H9 (cell line): ENCODE measurements at regions not wholly inside any gene's neighbourhood (a gene's known extent, or its start where the extent isn't known, plus 50 kb on each side); places are given as distances from the start of the nearest gene placed in this dataset.
"Not testable (repeated sequence)": the region's sequence is repeated elsewhere in the genome, so short reads cannot be mapped to it uniquely, and the experiment has no call there.

Experiments used
- DNase-seq: peaks from one replicate; pipeline ENCODE4 v3.0.0-alpha.2; 2017
- H2AFZ ChIP-seq: one replicate; pipeline ENCODE4 v1.6.1; 2013; ENCODE audit warnings: mild to moderate bottlenecking, low read length, control low read depth, moderate library complexity
- H2AK5ac ChIP-seq: 2 replicates; pipeline ENCODE4 v1.6.1; 2013; ENCODE audit warnings: low read length, control low read depth, mixed read lengths; ENCODE audit not compliant: insufficient read length
- H2BK120ac ChIP-seq: one replicate; pipeline ENCODE4 v1.6.1; 2013; ENCODE audit warnings: low read depth, mild to moderate bottlenecking, low read length, control low read depth, inconsistent platforms; ENCODE audit not compliant: poor library complexity, severe bottlenecking
- H2BK12ac ChIP-seq: 2 replicates; pipeline ENCODE4 v1.6.1; 2013; ENCODE audit warnings: low read length, control low read depth, mixed read lengths, low read depth; ENCODE audit not compliant: insufficient read length
- H2BK15ac ChIP-seq: 2 replicates; pipeline ENCODE4 v1.6.1; 2013; ENCODE audit warnings: low read depth, low read length, control low read depth
- H2BK20ac ChIP-seq: one replicate; pipeline ENCODE4 v1.6.1; 2013; ENCODE audit warnings: low read depth, mild to moderate bottlenecking, low read length, control low read depth, inconsistent platforms; ENCODE audit not compliant: poor library complexity, severe bottlenecking
- H2BK5ac ChIP-seq: 2 replicates; pipeline ENCODE4 v1.6.1; 2013; ENCODE audit warnings: low read length, control low read depth, mixed read lengths; ENCODE audit not compliant: insufficient read length
- H3K14ac ChIP-seq: 2 replicates; pipeline ENCODE4 v1.6.1; 2013; ENCODE audit warnings: low read length, control low read depth; ENCODE audit not compliant: insufficient read depth
- H3K18ac ChIP-seq: 2 replicates; pipeline ENCODE4 v1.6.1; 2013; ENCODE audit warnings: low read depth, mild to moderate bottlenecking, mixed read lengths, low read length, control low read depth; ENCODE audit not compliant: insufficient read length
- H3K23ac ChIP-seq: 2 replicates; pipeline ENCODE4 v1.6.1; 2013; ENCODE audit warnings: low read length, control low read depth, mixed read lengths, low read depth; ENCODE audit not compliant: insufficient read length
- H3K23me2 ChIP-seq: 2 replicates; pipeline ENCODE4 v1.6.1; 2013; ENCODE audit warnings: low read depth, mild to moderate bottlenecking, mixed read lengths, low read length, control low read depth; ENCODE audit not compliant: insufficient read length, poor library complexity, severe bottlenecking
- H3K27ac ChIP-seq: 2 replicates; pipeline ENCODE4 v1.5.1; 2013; ENCODE audit warnings: low read length, control low read depth, mixed read lengths, low read depth; ENCODE audit not compliant: insufficient read length
- H3K27me3 ChIP-seq: 2 replicates; pipeline ENCODE4 v1.6.1; 2013; ENCODE audit warnings: low read length, control low read depth, inconsistent platforms; ENCODE audit not compliant: insufficient read depth
- H3K4ac ChIP-seq: 2 replicates; pipeline ENCODE4 v1.6.1; 2013; ENCODE audit warnings: low read depth, mild to moderate bottlenecking, control low read depth, inconsistent platforms, low read length, moderate library complexity
- H3K4me1 ChIP-seq: 2 replicates; pipeline ENCODE4 v1.6.1; 2013; ENCODE audit warnings: low read length, control low read depth, inconsistent platforms; ENCODE audit not compliant: insufficient read depth
- H3K4me2 ChIP-seq: 2 replicates; pipeline ENCODE4 v1.6.1; 2013; ENCODE audit warnings: low read length, control low read depth, mixed read lengths; ENCODE audit not compliant: insufficient read length, insufficient read depth
- H3K56ac ChIP-seq: 2 replicates; pipeline ENCODE4 v1.6.1; 2013; ENCODE audit warnings: low read depth, mild to moderate bottlenecking, mixed read lengths, low read length, control low read depth; ENCODE audit not compliant: insufficient read length
- H3K79me1 ChIP-seq: 2 replicates; pipeline ENCODE4 v1.6.1; 2013; ENCODE audit warnings: low read depth, mild to moderate bottlenecking, moderate library complexity, low read length, control low read depth, inconsistent platforms; ENCODE audit not compliant: insufficient read depth, poor library complexity, severe bottlenecking
- H3K79me2 ChIP-seq: 2 replicates; pipeline ENCODE4 v1.6.1; 2013; ENCODE audit warnings: low read length, control low read depth, inconsistent platforms; ENCODE audit not compliant: insufficient read depth
- H3K9ac ChIP-seq: 2 replicates; pipeline ENCODE4 v1.6.1; 2013; ENCODE audit warnings: low read length, control low read depth, mixed read lengths; ENCODE audit not compliant: insufficient read length; ENCODE audit errors: extremely low read depth
- H3K9me3 ChIP-seq: one replicate; pipeline ENCODE4 v1.6.1; 2013; ENCODE audit warnings: low read depth, low read length, inconsistent platforms; ENCODE audit not compliant: control insufficient read depth
- H3T11ph ChIP-seq: one replicate; pipeline ENCODE4 v1.6.1; 2013; ENCODE audit warnings: mild to moderate bottlenecking, low read length, control low read depth, inconsistent platforms
- H4K20me1 ChIP-seq: one replicate; pipeline ENCODE4 v1.6.1; 2013; ENCODE audit not compliant: control insufficient read depth, insufficient read length, insufficient read depth
- H4K5ac ChIP-seq: 2 replicates; pipeline ENCODE4 v1.6.1; 2013; ENCODE audit warnings: low read depth, mild to moderate bottlenecking, mixed read lengths, low read length, control low read depth; ENCODE audit not compliant: insufficient read length
- H4K8ac ChIP-seq: replicated peaks from 2 replicates; pipeline ENCODE4 v1.6.1; 2013; ENCODE audit warnings: low read length, control low read depth, mixed read lengths, low read depth; ENCODE audit not compliant: insufficient read length
- H4K91ac ChIP-seq: 2 replicates; pipeline ENCODE4 v1.6.1; 2013; ENCODE audit warnings: low read depth, mild to moderate bottlenecking, moderate library complexity, mixed read lengths, low read length, control low read depth; ENCODE audit not compliant: insufficient read length
- H3K27ac Mint-ChIP-seq, 3 experiments: 2 replicates in 2 of 3; 3 replicates in 1 of 3; pipeline ENCODE4 v1.8.0; 2020 to 2021; ENCODE audit warnings: mixed read lengths in 3 of 3, mild to moderate bottlenecking in 1 of 3, moderate library complexity in 1 of 3
- H3K27me3 Mint-ChIP-seq: 2 replicates; pipeline ENCODE4 v1.8.0; 2021; ENCODE audit warnings: low read depth, mild to moderate bottlenecking, moderate library complexity, mixed read lengths
- H3K36me3 Mint-ChIP-seq, 3 experiments: 2 replicates in 2 of 3; 3 replicates in 1 of 3; pipeline ENCODE4 v1.8.0; 2020 to 2021; ENCODE audit warnings: low read depth in 3 of 3, mixed read lengths in 3 of 3; ENCODE audit not compliant: insufficient read depth in 1 of 3
- H3K4me1 Mint-ChIP-seq, 2 experiments: 2 replicates each; pipeline ENCODE4 v1.8.0; 2020; ENCODE audit warnings: mixed read lengths in 2 of 2
- H3K4me3 Mint-ChIP-seq, 2 experiments: 2 replicates in 1 of 2; 3 replicates in 1 of 2; pipeline ENCODE4 v1.8.0; 2020 to 2021; ENCODE audit warnings: mild to moderate bottlenecking in 2 of 2, mixed read lengths in 2 of 2, moderate library complexity in 1 of 2
- H3K9me3 Mint-ChIP-seq, 2 experiments: 2 replicates in 1 of 2; 3 replicates in 1 of 2; pipeline ENCODE4 v1.8.0; 2020; ENCODE audit warnings: mild to moderate bottlenecking in 2 of 2, mixed read lengths in 2 of 2, moderate library complexity in 1 of 2
- CTCF ChIP-seq: fragments of 200-600 bp; sonication (generic); conservative IDR thresholded peaks from 3 replicates; pipeline ENCODE4 v1.8.0; 2021; ENCODE audit warnings: antibody characterized with exemption, mild to moderate bottlenecking
- WGBS: extraction: QIAGEN DNeasy Blood & Tissue Kit; methylation state at CpG from one replicate; pipeline ENCODE4 v1.1.7; 2013; ENCODE audit warnings: missing lambda C conversion rate, low lambda C conversion rate, mixed read lengths; ENCODE audit not compliant: insufficient read length; ENCODE audit errors: extremely low coverage; 5-methylcytosine and 5-hydroxymethylcytosine counted together

- Histone ChIP-seq H3K4ac (no peak overlapping the region), H2AK5ac (no peak overlapping the region), H3K9ac (no peak overlapping the region), H3K4me2 (no peak overlapping the region), H3K27ac (no peak overlapping the region), H2BK120ac (no peak overlapping the region), H3K79me2 (no peaks in the 10 kb centered on the region), H3K23ac (no peak overlapping the region), H4K8ac (no peak overlapping the region), H3K14ac (no peak overlapping the region), H3K9me3 (no peaks in the 10 kb centered on the region), H2BK15ac (no peak overlapping the region), H3K79me1 (no peaks in the 10 kb centered on the region), H3K18ac (no peak overlapping the region), H4K5ac (no peak overlapping the region), H3T11ph (no peak overlapping the region), H3K27me3 (no peaks in the 10 kb centered on the region), H3K4me1 (no peaks in the 10 kb centered on the region), H2BK12ac (no peak overlapping the region), H3K56ac (no peak overlapping the region), H4K20me1 (no peaks in the 10 kb centered on the region), H3K23me2 (no peaks in the 10 kb centered on the region), H2BK20ac (no peak overlapping the region), H4K91ac (no peak overlapping the region), H2AFZ (no peak overlapping the region), H2BK5ac (no peak overlapping the region)
- Mint-ChIP-seq H3K27me3 (no peaks in the 10 kb centered on the region; the same call in none of the 2 replicates), H3K9me3 (peaks cover 0 to 7% of the 10 kb centered on the region in 2 experiments; a peak in 4 of 5 replicates), H3K4me1 (peaks cover 11 to 15% of the 10 kb centered on the region in 2 experiments), H3K27ac (no peak overlapping the region), H3K4me3 (no peak overlapping the region), H3K36me3 (peaks cover 0 to 5% (median 0%) of the 10 kb centered on the region in 3 experiments; a peak in 2 of 7 replicates)
- DNase-seq, result no peak
- no peak for TF ChIP-seq CTCF
- no CpG with 5 or more reads among the region's 1 CpG for WGBS
Measured at GRCh38 chr2:15759385-15759784, 167.7 kb downstream of the DDX1 start.

GRCh38 chr2:15759791-15760190 is 168.1 kb downstream of the DDX1 start:
- H3T11ph ChIP-seq, H3K23me2 ChIP-seq, H3K9me3 Mint-ChIP-seq, H3K79me2 ChIP-seq, H4K5ac ChIP-seq, H3K4me1 ChIP-seq, H3K56ac ChIP-seq, DNase-seq, H2AFZ ChIP-seq, H2AK5ac ChIP-seq, H3K4me2 ChIP-seq, H3K79me1 ChIP-seq, H4K20me1 ChIP-seq, H3K36me3 Mint-ChIP-seq, H3K4ac ChIP-seq, H3K18ac ChIP-seq, H3K27me3 ChIP-seq, H2BK5ac ChIP-seq, H3K4me3 Mint-ChIP-seq, H3K9me3 ChIP-seq, H3K9ac ChIP-seq, H4K8ac ChIP-seq, H3K27ac ChIP-seq, H3K27ac Mint-ChIP-seq, H2BK15ac ChIP-seq, H2BK12ac ChIP-seq, H2BK20ac ChIP-seq, H2BK120ac ChIP-seq, H4K91ac ChIP-seq, H3K27me3 Mint-ChIP-seq, H3K23ac ChIP-seq, H3K14ac ChIP-seq: not testable (repeated sequence)
- WGBS, result no CpG with 5 or more reads among the region's 4 CpGs
- peaks cover 11 to 15% of the 10 kb centered on the region in 2 experiments for H3K4me1 Mint-ChIP-seq
